GM18517 (cell line): ENCODE measurements at regions not wholly inside any gene's neighbourhood (a gene's known extent, or its start where the extent isn't known, plus 50 kb on each side); places are given as distances from the start of the nearest gene placed in this dataset.
"Not testable (repeated sequence)": the region's sequence is repeated elsewhere in the genome, so short reads cannot be mapped to it uniquely, and the experiment has no call there.

ENCODE experiments used
- ATAC-seq: cut with Tn5 transposase; IDR thresholded peaks from one replicate; pipeline ENCODE4 v1.9.1; 2021; ENCODE audit warnings: mild to moderate bottlenecking, moderate library complexity; ENCODE audit not compliant: unreplicated experiment

DNA sequence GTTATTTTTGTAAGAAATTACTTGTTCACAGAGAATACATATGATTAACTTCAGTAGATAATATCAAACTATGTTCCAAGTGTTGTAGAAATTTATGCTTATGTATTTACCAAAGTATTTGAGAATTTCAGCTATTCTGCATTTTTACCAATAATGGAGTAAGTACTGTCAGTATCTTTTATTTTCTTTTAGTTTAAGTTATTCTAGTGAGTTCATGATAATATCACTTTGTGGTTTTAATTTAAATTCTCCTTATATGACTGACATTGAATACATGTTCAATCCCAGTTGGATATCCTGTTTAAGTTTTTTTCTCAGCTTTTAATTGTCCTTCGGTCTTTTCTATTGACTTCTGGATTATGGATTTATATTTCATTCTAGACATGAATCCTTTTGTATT is 1024.6 kb downstream of the EFNA5 start:
- ATAC-seq, result no peak

- no peak for ATAC-seq
Observed at GRCh38 chr5:106640511-106640910, 1030.2 kb downstream of the EFNA5 start.

DNA sequence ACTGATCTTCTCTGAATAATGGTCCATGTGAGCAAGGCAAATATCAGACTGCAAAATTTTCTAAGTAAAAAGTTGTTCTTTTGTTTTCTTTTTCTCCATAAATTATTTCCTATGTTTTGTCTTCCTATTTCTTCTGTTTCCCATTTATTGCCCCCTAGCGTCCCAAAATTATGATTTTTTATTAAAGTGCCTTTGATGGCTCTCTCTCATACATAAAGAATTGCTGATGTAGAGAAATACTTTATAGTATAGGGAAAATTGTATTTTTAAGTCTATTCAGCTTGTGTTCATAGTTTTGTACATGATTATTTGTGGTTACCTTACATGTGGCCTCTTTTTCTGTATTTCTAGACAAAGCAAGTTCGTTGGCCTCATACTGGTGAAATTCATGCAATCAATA is 1031.2 kb downstream of the EFNA5 start:
- ATAC-seq, result no peak

- ATAC-seq, result no peak
Observed at GRCh38 chr5:106637275-106637674, 1033.5 kb downstream of the EFNA5 start.

- no peak for ATAC-seq
Observed at GRCh38 chr5:106634375-106634774, 1036.4 kb downstream of the EFNA5 start.

DNA sequence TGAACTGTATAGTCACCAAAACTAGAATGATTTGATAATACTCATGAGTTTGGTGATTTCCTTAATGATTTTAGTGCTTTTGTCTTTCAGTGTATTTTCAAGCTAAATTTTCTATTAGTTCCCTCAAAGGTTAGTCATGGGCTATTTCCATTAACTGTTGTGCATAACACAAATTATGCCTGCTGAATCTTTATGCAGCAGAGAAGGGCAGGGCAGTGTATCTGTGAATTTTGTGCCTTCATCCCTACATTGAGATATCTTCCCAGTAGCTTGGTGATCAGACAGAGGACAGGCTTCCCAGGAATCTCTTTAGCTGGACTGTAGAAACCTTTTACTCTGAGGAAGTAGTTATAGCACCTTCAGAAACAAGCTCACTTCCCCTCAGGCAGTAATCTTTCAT is 1036.9 kb downstream of the EFNA5 start:
- ATAC-seq, result no peak

DNA sequence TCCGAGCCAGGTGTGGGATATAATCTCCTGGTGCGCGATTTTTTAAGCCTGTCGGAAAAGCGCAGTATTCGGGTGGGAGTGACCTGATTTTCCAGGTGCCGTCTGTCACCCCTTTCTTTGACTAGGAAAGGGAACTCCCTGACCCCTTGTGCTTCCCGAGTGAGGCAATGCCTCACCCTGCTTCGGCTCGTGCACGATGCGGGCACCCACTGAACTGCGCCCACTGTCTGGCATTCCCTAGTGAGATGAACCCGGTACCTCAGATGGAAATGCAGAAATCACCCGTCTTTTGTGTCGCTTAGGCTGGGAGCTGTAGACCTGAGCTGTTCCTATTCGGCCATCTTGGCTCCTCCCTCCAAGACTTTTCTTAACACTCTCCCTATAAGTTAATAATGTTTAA is 1042.3 kb downstream of the EFNA5 start:
- ATAC-seq, result not testable (repeated sequence)

- ATAC-seq, result no peak
Observed at GRCh38 chr5:106610041-106610440, 1060.7 kb downstream of the EFNA5 start.

DNA sequence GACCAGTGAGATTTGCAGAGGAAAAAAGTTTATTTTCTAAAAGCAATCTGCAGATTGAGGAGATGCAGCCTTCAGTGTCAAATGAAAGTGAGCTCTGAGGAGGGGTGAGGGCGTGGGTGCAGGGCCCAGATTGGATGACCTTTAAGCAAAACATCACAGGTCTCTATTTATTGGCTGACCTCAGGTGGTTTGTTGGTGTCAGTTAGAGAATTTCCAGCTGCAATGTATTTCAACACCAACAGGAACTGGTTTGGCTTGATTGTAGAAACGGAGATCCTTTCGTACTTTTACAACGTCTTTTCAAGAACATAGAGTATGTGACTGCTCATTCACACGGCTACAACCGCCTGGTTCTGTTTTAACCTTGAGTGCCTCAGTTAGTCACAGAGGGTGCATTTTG is 1069.1 kb downstream of the EFNA5 start:
- ATAC-seq, result no peak

DNA sequence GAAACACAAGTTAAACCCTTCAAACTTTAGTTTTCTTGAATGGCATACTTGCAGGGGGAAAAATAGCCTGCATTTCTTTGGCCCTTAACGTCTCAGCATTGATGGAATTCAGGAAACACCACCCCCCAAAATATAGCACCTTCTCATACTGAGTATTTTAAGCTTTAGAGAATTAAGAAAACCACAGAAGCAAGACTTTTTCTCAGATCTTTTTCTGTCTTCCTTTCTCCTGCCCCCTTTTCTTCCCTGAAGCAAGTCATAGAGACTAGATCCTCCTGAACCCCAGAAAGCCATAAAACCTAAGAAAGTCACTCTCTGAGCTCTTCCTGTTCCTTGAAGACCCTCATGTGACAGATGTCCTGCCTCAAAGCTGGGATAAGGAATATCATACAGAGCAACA is 1069.9 kb downstream of the EFNA5 start:
- no peak for ATAC-seq

- ATAC-seq, result no peak
Observed at GRCh38 chr5:106595864-106596263, 1074.9 kb downstream of the EFNA5 start.

GRCh38 chr5:106584268-106584667 is 1086.5 kb downstream of the EFNA5 start:
- no peak for ATAC-seq

GRCh38 chr5:106578736-106579135 is 1092.0 kb downstream of the EFNA5 start:
- no peak for ATAC-seq

DNA sequence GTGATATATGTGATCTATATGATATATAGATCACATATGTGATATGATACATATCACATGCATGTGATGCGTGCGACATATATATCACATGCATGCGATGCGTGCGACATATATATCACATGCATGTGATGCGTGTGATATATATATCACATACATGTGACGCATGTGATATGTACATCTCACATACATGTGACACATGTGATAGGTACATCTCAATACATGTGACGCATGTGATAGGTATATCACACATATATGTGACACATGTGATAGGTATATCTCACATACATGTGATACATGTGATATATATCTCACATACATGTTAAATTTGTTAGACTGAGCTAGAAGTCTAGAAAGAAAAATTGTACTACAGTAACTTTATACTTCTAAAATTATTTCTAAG is 1095.9 kb downstream of the EFNA5 start:
- no peak for ATAC-seq

- no peak for ATAC-seq
Observed at GRCh38 chr5:106566031-106566430, 1104.7 kb downstream of the EFNA5 start.

- ATAC-seq, result no peak
Observed at GRCh38 chr5:106545325-106545724, 1125.4 kb downstream of the EFNA5 start.

DNA sequence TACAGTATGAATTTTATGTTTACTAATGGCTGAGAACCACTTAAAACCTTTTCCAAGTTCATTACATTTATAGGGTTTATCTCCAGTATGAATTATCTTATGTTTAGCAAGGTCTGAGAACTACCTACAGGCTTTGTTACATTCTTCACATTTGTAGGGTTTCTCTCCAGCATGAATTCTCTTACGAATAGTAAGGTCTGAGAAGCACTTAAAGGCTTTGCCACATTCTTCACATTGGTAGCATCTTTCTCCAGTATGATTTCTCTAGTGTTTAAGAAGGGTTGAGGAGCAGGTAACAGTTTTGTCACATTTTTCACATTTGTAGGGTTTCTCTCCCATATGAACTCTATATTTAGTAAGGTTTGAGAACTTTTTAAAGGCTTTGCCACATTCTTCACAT is 1127.4 kb downstream of the EFNA5 start:
- ATAC-seq, result no peak

DNA sequence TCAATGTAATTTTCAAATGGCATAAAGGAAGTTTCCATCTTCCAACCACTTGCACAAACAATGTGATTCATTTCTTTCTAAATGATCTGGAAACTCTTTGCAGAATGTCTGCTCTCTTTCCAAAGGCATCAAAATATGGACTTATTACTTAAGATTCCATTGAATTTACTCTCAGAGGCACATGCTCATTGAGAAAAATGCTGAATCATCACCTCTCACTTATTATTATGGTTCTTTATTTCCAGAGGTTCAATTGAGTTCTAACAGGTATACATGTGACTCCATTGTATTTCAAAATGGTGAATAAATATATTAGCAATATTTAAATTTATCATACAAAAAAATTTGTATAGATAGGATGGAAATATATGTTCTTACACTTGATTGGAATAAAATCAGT is 1140.6 kb downstream of the EFNA5 start:
- no peak for ATAC-seq

DNA sequence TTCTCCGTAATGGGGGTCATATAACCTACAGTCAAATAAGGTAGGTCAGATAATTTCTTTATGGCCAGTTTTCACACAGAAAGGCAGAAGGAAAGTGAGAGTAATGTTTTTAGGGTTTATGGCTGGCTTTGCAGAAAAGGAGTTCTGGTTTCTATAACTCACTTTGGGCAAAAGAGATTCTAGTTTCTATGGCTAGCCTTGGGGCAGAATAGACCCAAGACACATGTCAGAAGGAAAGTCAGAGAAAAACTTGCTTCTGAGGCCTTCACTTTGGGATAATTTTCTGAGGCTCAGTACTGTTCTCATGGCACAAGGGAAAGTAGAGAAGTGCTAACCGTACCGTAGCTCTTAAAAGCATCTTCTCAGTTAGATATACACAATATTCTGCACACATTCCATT is 1145.3 kb downstream of the EFNA5 start:
- ATAC-seq, result no peak

DNA sequence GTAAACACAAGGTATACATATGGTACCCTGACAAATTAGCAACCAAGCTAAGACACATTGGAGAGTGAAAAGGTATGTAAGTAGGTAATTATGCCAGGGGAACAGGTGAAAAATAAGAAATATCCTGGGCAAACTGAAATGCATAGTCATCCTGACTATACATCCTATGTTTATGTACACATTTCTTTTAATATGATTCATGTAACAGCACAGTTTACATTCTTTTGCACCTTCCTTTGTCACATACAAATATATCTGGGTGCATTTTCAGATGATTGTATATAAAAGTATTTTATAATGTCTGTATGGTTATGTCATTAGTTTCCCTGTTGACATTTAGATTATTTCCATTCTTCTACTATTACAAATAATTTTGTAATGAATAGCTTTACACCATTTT is 1146.9 kb downstream of the EFNA5 start:
- no peak for ATAC-seq

- ATAC-seq, result no peak
Observed at GRCh38 chr5:106522296-106522695, 1148.4 kb downstream of the EFNA5 start.

GRCh38 chr5:106521701-106522100 is 1149.0 kb downstream of the EFNA5 start:
- no peak for ATAC-seq

- ATAC-seq, result no peak
Observed at GRCh38 chr5:106510321-106510720, 1160.4 kb downstream of the EFNA5 start.

DNA sequence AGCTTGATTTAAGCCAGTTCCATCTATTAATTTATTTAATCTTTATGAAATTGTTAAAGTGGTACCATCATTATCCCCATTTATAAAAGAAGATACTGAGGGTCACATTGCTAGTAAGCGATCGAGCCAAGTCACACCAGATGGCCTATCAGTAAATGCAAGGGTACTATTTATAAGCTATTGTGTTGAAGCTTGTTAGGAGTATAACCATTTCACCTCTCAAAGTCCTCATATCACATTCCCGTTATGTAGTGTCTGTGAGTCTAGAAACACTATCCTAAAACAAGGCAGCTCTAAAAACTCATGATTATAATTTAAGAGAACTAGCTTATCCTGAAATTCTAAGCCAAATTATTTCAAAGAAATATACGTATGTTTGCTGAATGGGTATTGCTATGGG is 1161.8 kb downstream of the EFNA5 start:
- no peak for ATAC-seq
